Endothelial cell of umbilical vein (primary cell): ENCODE measurements at regions not wholly inside any gene's neighbourhood (a gene's known extent, or its start where the extent isn't known, plus 50 kb on each side); places are given as distances from the start of the nearest gene placed in this dataset.

Experiments used
- BruUV-seq: library from RNA; stranded (reverse); fragments of 400-500 nt; replicated peaks from 2 replicates; lab custom pipeline; 2021; lab: Mats Ljungman, UMichigan
- CTCF ChIA-PET: fragments of 300-600, 350-600 bp; sonication (Branson Sonifier 250); formaldehyde crosslinking; loops from one replicate; lab custom pipeline; 2021; ENCODE audit warnings: antibody characterized with exemption, inconsistent platforms; lab: Charles Lee
- POLR2A ChIA-PET: fragments of 300-600, 350-600 bp; sonication (Branson Sonifier 250); formaldehyde crosslinking; loops from one replicate; lab custom pipeline; 2021; ENCODE audit warnings: antibody characterized with exemption, inconsistent platforms; lab: Charles Lee
- DNase-seq: peaks from one replicate; pipeline ENCODE4 v3.0.0-alpha.2; 2011; ENCODE audit warnings: low read depth, low spot score
- FAIRE-seq: peaks from 2 replicates; lab custom pipeline; 2011; peaks lifted over from hg19 to GRCh38; lab: Jason Lieb, UNC
- H2AFZ ChIP-seq: 2 replicates; pipeline ENCODE4 v1.6.0; 2012; ENCODE audit warnings: low read depth, low read length, control low read depth, inconsistent platforms
- H3K27ac ChIP-seq: 2 replicates; pipeline ENCODE4 v1.5.1; 2011; ENCODE audit warnings: low read depth, mild to moderate bottlenecking, control low read depth, low read length, moderate library complexity; ENCODE audit not compliant: insufficient read depth
- H3K27me3 ChIP-seq, 2 experiments: 2 replicates each; pipeline versions ENCODE4 v1.6.0 to v1.6.1; 2011; ENCODE audit warnings: low read length in 2 of 2, mixed read lengths in 1 of 2; ENCODE audit not compliant: control insufficient read depth in 2 of 2, insufficient read depth in 2 of 2
- H3K36me3 ChIP-seq, 2 experiments: 2 replicates in 1 of 2; 3 replicates in 1 of 2; pipeline ENCODE4 v1.5.1; 2011; ENCODE audit warnings: low read length in 2 of 2, mild to moderate bottlenecking in 1 of 2, moderate library complexity in 1 of 2; ENCODE audit not compliant: control insufficient read depth in 2 of 2, insufficient read depth in 2 of 2; ENCODE audit errors: extremely low read depth in 1 of 2
- H3K4me1 ChIP-seq: 3 replicates; pipeline ENCODE4 v1.5.1; 2011; ENCODE audit warnings: mild to moderate bottlenecking, low read length; ENCODE audit not compliant: control insufficient read depth, insufficient read depth; ENCODE audit errors: extremely low read depth
- H3K4me2 ChIP-seq: 2 replicates; pipeline ENCODE4 v1.6.1; 2011; ENCODE audit warnings: low read length, control low read depth, mixed read lengths; ENCODE audit not compliant: insufficient read depth
- H3K4me3 ChIP-seq, 3 experiments: fragments of 200-600 bp in 1 of 3; sonication (generic), shearing (Covaris generic) in 1 of 3; replicated peaks in 1 of 3; 2 replicates each; pipeline ENCODE4 v1.5.1; 2011 to 2016; ENCODE audit warnings: control low read depth in 3 of 3, low read length in 3 of 3, mild to moderate bottlenecking in 2 of 3, inconsistent platforms in 1 of 3, low read depth in 1 of 3, moderate library complexity in 1 of 3; ENCODE audit not compliant: insufficient read depth in 1 of 3
- H3K79me2 ChIP-seq: 2 replicates; pipeline ENCODE4 v1.6.0; 2012; ENCODE audit warnings: low read length, inconsistent platforms; ENCODE audit not compliant: control insufficient read depth, insufficient read depth
- H3K9ac ChIP-seq: replicated peaks from 2 replicates; pipeline ENCODE3; 2011; ENCODE audit warnings: low read length, control low read depth; ENCODE audit not compliant: insufficient read depth; ENCODE audit errors: extremely low read depth
- H3K9me1 ChIP-seq: replicated peaks from 3 replicates; pipeline ENCODE4 v1.6.0; 2011; ENCODE audit warnings: mild to moderate bottlenecking, low read length; ENCODE audit not compliant: control insufficient read depth, insufficient read depth; ENCODE audit errors: extremely low read depth
- H3K9me3 ChIP-seq: replicated peaks from 2 replicates; pipeline ENCODE4 v1.5.1; 2012; ENCODE audit warnings: low read length, inconsistent platforms; ENCODE audit not compliant: control insufficient read depth, insufficient read depth
- H4K20me1 ChIP-seq: replicated peaks from 2 replicates; pipeline ENCODE3; 2011; ENCODE audit warnings: mild to moderate bottlenecking, low read length; ENCODE audit not compliant: control insufficient read depth, insufficient read depth; ENCODE audit errors: extremely low read depth
- CTCF ChIP-seq, 2 donors: IDR thresholded peaks; 1 replicate in 1 of 2; 2 replicates in 1 of 2; pipeline ENCODE4 v1.5.1; 2011; ENCODE audit warnings: low read length in 2 of 2, mild to moderate bottlenecking in 2 of 2, moderate library complexity in 2 of 2, control low read depth in 1 of 2, inconsistent platforms in 1 of 2, low read depth in 1 of 2; ENCODE audit not compliant: insufficient read depth in 1 of 2; ENCODE audit errors: extremely low read depth in 1 of 2
- EZH2 ChIP-seq: IDR thresholded peaks from 2 replicates; pipeline ENCODE4 v1.6.1; 2012; ENCODE audit warnings: borderline replicate concordance, low read depth, mild to moderate bottlenecking, moderate library complexity, low read length, inconsistent platforms; ENCODE audit not compliant: severe bottlenecking
- FOS ChIP-seq: IDR thresholded peaks from 2 replicates; pipeline ENCODE4 v1.6.1; 2011; ENCODE audit warnings: mild to moderate bottlenecking, low read length, moderate library complexity, borderline replicate concordance; ENCODE audit not compliant: insufficient read depth
- GATA2 ChIP-seq: IDR thresholded peaks from 2 replicates; pipeline ENCODE4 v1.7.0; 2011; ENCODE audit warnings: low read depth, mild to moderate bottlenecking, moderate library complexity, mixed read lengths, low read length; ENCODE audit not compliant: insufficient read length, insufficient read depth
- JUN ChIP-seq: IDR thresholded peaks from 2 replicates; pipeline ENCODE4 v1.6.1; 2011; ENCODE audit warnings: borderline replicate concordance, low read depth; ENCODE audit not compliant: insufficient read length, insufficient read depth
- POLR2A ChIP-seq: IDR thresholded peaks from 2 replicates; pipeline ENCODE4 v1.6.1; 2012; ENCODE audit warnings: low read depth, mild to moderate bottlenecking, control low read depth, low read length
- POLR2AphosphoS5 ChIP-seq: IDR thresholded peaks from 2 replicates; pipeline ENCODE4 v1.6.1; 2012; ENCODE audit warnings: low read depth, mild to moderate bottlenecking, control low read depth, low read length, moderate library complexity; ENCODE audit not compliant: insufficient read depth
- dilution Hi-C: fragments of 300-500 bp; cut with MboI; formaldehyde crosslinking; loops from one replicate; pipeline ENCODE4 v1.15.0; 2019; ENCODE audit warnings: low sequenced_read_pairs; ENCODE audit not compliant: extremely low pct_ligation_motif_present
- intact Hi-C: fragments of 100-400 bp; cut with micrococcal nuclease; formaldehyde crosslinking; loops from one replicate; pipeline ENCODE4 v1.10.0; 2022

DNA sequence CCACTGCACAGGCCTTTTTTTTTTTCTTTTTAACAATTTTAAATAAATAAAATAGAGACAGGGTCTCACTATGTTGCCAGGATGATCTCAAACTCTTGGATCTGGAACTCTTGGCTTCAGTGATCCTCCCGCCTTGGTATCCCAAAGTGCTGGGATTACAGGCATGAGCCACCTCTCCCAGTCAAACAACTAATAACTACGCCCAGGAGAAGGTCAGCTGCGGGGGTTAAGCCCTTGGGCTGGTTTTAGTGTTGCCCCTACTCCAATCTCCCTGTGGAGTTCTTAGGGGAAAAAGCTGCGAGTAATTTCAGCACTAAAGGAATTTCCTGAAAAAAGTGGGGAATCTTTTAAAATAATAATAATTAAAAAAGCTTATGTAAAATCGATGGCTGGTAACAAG is 96.4 kb upstream of the XPO1 start:
- Histone ChIP-seq H4K20me1 (no peaks in the 10 kb centered on the region), H3K4me2 (no peak overlapping the region), H3K9ac (no peak overlapping the region), H3K4me3 (no peak overlapping the region), H3K9me1 (no peaks in the 10 kb centered on the region), H3K36me3 (no peaks in the 10 kb centered on the region), H3K4me1 (peaks cover 4% of the 10 kb centered on the region), H3K27ac (no peak overlapping the region), H3K9me3 (no peaks in the 10 kb centered on the region), H3K79me2 (no peaks in the 10 kb centered on the region), H3K27me3 (peaks cover 0 to 3% of the 10 kb centered on the region in 2 experiments), H2AFZ (no peak overlapping the region)
- POLR2A ChIA-PET: no interaction called here
- CTCF ChIA-PET: interaction anchor here (0.8 to 5.5 kb wide), 5 partner anchors 9 to 499 kb away, joined by 3 to 56 read pairs (median 4); no protein-coding TSS in a partner anchor
- no TSS peak for BruUV-seq
- dilution Hi-C loops (no loop called here), intact Hi-C loops (loop anchor here (5.0 to 10.0 kb wide), 2 partner anchors 97 to 500 kb away; partner anchors contain the start of gene XPO1)
- no peak for TF ChIP-seq FOS
- no peak for TF ChIP-seq GATA2
- no peak for TF ChIP-seq POLR2A
- no peak for TF ChIP-seq JUN
- TF ChIP-seq CTCF (IDR thresholded peaks at IDR 0.05; ENCODE audit: extremely low read depth in 1 of 2, insufficient read depth in 1 of 2, low read depth in 1 of 2, low read length in 2 of 2): no peak
- TF ChIP-seq EZH2: no peak
- TF ChIP-seq POLR2AphosphoS5: no peak
- DNase-seq (no peak), FAIRE-seq (no peak)
